ENCODE measurements at regions not wholly inside any gene's neighbourhood (a gene's known extent, or its start where the extent isn't known, plus 50 kb on each side); places are given as distances from the start of the nearest gene placed in this dataset.

GRCh38 chr11:87430821-87431220 lies 393.1 kb downstream of the TMEM135 start:
- H3K4me3 ChIP-seq (ENCODE audit: control insufficient read depth in 1 of 2, extremely low read depth in 1 of 2, low read length in 1 of 2): no peak overlapping the region
- H3K36me3 ChIP-seq (ENCODE audit: control insufficient read depth in 2 of 2, extremely low read depth in 1 of 2, insufficient read depth in 1 of 2, low read length in 1 of 2): no peaks in the 10 kb centered on the region
- Mint-ChIP-seq H3K4me3 (no peak overlapping the region), H3K27me3 (peaks cover 1 to 3% of the 10 kb centered on the region in 2 donors), H3K9me3 (no peaks in the 10 kb centered on the region), H3K36me3 (no peaks in the 10 kb centered on the region), H3K27ac (no peak overlapping the region), H3K4me1 (no peaks in the 10 kb centered on the region)
- peaks cover 0 to 2% of the 10 kb centered on the region in 2 experiments for H3K27me3 ChIP-seq (replicated peaks in 1 of 2; ENCODE audit: control insufficient read depth in 2 of 2, extremely low read depth in 1 of 2, insufficient read depth in 2 of 2, low read length in 1 of 2)
- WGBS (ENCODE audit: insufficient coverage): no CpG with 5 or more reads among the region's 3 CpGs
- H3K4me1 ChIP-seq (ENCODE audit: control insufficient read depth in 1 of 2, extremely low read depth in 1 of 2, insufficient read depth in 2 of 2, low read length in 2 of 2): no peaks in the 10 kb centered on the region
- DNase-seq (no peak), ATAC-seq (replicated peaks in 1 of 4) (no peak)
- ChIA-PET CTCF (no interaction called here), POLR2A (no interaction called here)
- no peak overlapping the region for H3K27ac ChIP-seq (ENCODE audit: low read length)
- H3K9me3 ChIP-seq: no peaks in the 10 kb centered on the region

DNA sequence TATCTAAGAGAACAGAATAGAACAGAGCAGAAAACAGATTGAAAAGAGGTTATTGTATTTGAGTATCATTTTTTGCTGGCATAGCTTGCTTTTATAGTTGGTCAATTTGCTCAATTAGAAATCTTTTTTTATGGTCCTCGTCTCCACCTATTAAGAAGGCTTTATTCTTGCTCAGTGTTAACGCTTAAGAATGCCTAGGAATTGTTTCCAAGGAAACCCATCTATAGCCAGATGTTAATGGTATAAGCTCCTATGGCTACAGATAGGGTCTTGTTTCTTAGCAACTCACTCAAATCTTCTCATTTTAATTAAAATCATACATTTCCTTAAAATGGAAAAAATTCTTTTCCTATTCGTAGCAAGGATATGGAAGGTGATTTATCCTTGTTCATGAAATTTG lies 392.3 kb downstream of the TMEM135 start:
- ChIA-PET CTCF (interaction anchor here in 1 of 2 donors (0.5 kb wide), 1 partner anchor 78 kb away, joined by 3 read pairs; no protein-coding TSS in a partner anchor), POLR2A (no interaction called here)
- no peaks in the 10 kb centered on the region for H3K4me1 ChIP-seq (ENCODE audit: control insufficient read depth in 1 of 2, extremely low read depth in 1 of 2, insufficient read depth in 2 of 2, low read length in 2 of 2)
- Mint-ChIP-seq H3K27ac (no peak overlapping the region), H3K36me3 (no peaks in the 10 kb centered on the region), H3K4me1 (no peaks in the 10 kb centered on the region), H3K27me3 (peaks cover 2 to 4% of the 10 kb centered on the region in 2 donors), H3K4me3 (no peak overlapping the region), H3K9me3 (no peaks in the 10 kb centered on the region)
- DNase-seq: no peak
- peaks cover 0 to 2% of the 10 kb centered on the region in 2 experiments for H3K27me3 ChIP-seq (replicated peaks in 1 of 2; ENCODE audit: control insufficient read depth in 2 of 2, extremely low read depth in 1 of 2, insufficient read depth in 2 of 2, low read length in 1 of 2)
- H3K27ac ChIP-seq (ENCODE audit: low read length): no peak overlapping the region
- WGBS (ENCODE audit: insufficient coverage): no CpG with 5 or more reads among the region's 3 CpGs
- H3K4me3 ChIP-seq (ENCODE audit: control insufficient read depth in 1 of 2, extremely low read depth in 1 of 2, low read length in 1 of 2): no peak overlapping the region
- H3K36me3 ChIP-seq (ENCODE audit: control insufficient read depth in 2 of 2, extremely low read depth in 1 of 2, insufficient read depth in 1 of 2, low read length in 1 of 2): no peaks in the 10 kb centered on the region
- no peak for ATAC-seq (replicated peaks in 1 of 4)
- H3K9me3 ChIP-seq: no peaks in the 10 kb centered on the region

DNA sequence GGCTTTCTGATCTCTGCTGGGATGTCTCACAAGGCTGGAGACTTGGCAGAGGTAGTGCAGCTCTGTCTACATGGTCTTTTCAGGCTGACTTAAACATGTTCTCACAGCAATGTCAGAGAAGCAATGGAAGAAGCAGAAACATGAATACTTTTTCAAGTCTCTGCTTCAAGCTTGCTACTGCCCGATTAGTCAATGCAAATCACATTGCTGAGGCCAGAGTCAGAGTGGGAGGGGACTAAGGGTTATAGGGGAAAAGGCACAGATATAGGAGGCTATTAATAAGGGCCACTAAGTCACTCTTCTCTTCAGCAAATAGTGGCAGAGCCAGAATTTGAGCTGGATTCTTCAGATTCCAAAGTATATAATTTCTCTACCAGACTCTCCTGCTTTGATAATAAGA lies 390.5 kb downstream of the TMEM135 start:
- no peaks in the 10 kb centered on the region for H3K9me3 ChIP-seq
- H3K27ac ChIP-seq (ENCODE audit: low read length): no peak overlapping the region
- DNase-seq: no peak
- ChIA-PET CTCF (interaction anchor here in 1 of 2 donors (0.6 kb wide), 1 partner anchor 263 kb away, joined by 4 read pairs; no protein-coding TSS in a partner anchor), POLR2A (interaction anchor here in 1 of 2 donors (0.7 kb wide), 1 partner anchor 17 kb away, joined by 3 read pairs; no protein-coding TSS in a partner anchor)
- no CpG with 5 or more reads among the region's 1 CpG for WGBS (ENCODE audit: insufficient coverage)
- H3K4me3 ChIP-seq (ENCODE audit: control insufficient read depth in 1 of 2, extremely low read depth in 1 of 2, low read length in 1 of 2): no peak overlapping the region
- H3K4me1 Mint-ChIP-seq: no peaks in the 10 kb centered on the region
- H3K27ac Mint-ChIP-seq: no peak overlapping the region
- no peaks in the 10 kb centered on the region for H3K36me3 Mint-ChIP-seq
- no peaks in the 10 kb centered on the region for H3K9me3 Mint-ChIP-seq
- H3K4me3 Mint-ChIP-seq: no peak overlapping the region
- H3K4me1 ChIP-seq (ENCODE audit: control insufficient read depth in 1 of 2, extremely low read depth in 1 of 2, insufficient read depth in 2 of 2, low read length in 2 of 2): no peaks in the 10 kb centered on the region
- ATAC-seq (replicated peaks in 1 of 4): no peak
- peaks cover 0 to 2% of the 10 kb centered on the region in 2 experiments for H3K27me3 ChIP-seq (replicated peaks in 1 of 2; ENCODE audit: control insufficient read depth in 2 of 2, extremely low read depth in 1 of 2, insufficient read depth in 2 of 2, low read length in 1 of 2)
- peaks cover 4 to 5% of the 10 kb centered on the region in 2 donors for H3K27me3 Mint-ChIP-seq
- H3K36me3 ChIP-seq (ENCODE audit: control insufficient read depth in 2 of 2, extremely low read depth in 1 of 2, insufficient read depth in 1 of 2, low read length in 1 of 2): no peaks in the 10 kb centered on the region

DNA sequence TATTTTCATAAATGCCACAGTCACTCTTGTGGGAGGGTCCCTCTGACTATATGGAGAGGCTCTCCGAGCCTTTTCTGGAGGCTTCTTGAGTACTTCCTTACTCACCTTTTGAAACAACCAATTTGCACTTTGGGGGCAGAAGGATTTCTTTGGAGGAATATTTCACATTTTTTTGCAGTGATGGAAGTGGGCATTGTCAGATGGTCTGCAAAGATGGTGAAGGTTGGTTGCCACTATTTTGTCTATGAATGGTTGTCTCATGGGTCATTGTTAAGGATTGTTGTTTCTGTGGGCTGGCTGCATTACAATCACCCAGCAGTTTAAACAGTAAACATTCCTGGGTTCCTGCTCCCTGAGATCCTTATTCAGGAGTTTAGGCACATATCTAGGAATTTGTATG lies 388.2 kb downstream of the TMEM135 start:
- ATAC-seq (replicated peaks in 1 of 4) (no peak), DNase-seq (no peak)
- Mint-ChIP-seq H3K4me1 (no peaks in the 10 kb centered on the region), H3K4me3 (no peak overlapping the region), H3K36me3 (no peaks in the 10 kb centered on the region), H3K27ac (no peak overlapping the region), H3K27me3 (peaks cover 7 to 8% of the 10 kb centered on the region in 2 donors), H3K9me3 (no peaks in the 10 kb centered on the region)
- H3K27ac ChIP-seq (ENCODE audit: low read length): no peak overlapping the region
- no CpG with 5 or more reads among the region's 1 CpG for WGBS (ENCODE audit: insufficient coverage)
- H3K4me1 ChIP-seq (ENCODE audit: control insufficient read depth in 1 of 2, extremely low read depth in 1 of 2, insufficient read depth in 2 of 2, low read length in 2 of 2): no peaks in the 10 kb centered on the region
- no peaks in the 10 kb centered on the region for H3K36me3 ChIP-seq (ENCODE audit: control insufficient read depth in 2 of 2, extremely low read depth in 1 of 2, insufficient read depth in 1 of 2, low read length in 1 of 2)
- ChIA-PET CTCF (no interaction called here), POLR2A (no interaction called here)
- no peak overlapping the region for H3K4me3 ChIP-seq (ENCODE audit: control insufficient read depth in 1 of 2, extremely low read depth in 1 of 2, low read length in 1 of 2)
- H3K27me3 ChIP-seq (replicated peaks in 1 of 2; ENCODE audit: control insufficient read depth in 2 of 2, extremely low read depth in 1 of 2, insufficient read depth in 2 of 2, low read length in 1 of 2): peaks cover 0 to 2% of the 10 kb centered on the region in 2 experiments
- no peaks in the 10 kb centered on the region for H3K9me3 ChIP-seq

DNA sequence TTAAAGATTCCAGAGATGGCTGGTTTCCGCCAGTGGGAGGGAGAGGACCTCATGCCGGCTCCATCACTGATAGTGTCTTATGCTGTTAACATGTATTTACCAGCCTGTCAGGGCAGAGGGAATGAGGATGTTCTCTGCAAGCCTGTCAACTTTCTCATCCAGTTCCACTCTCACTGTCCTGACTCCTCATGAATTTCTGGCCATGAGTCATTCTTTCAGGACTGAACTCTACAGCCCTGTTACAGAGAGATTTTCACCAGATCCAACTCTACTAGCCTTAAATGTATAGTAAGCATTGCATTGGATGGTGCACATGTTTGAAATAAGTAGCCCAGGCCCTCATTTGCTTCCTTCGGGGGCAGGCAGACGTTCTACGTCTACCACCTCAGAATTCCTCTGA lies 387.7 kb downstream of the TMEM135 start:
- H3K27ac Mint-ChIP-seq: no peak overlapping the region
- no peaks in the 10 kb centered on the region for H3K4me1 Mint-ChIP-seq
- no peak for DNase-seq
- H3K4me1 ChIP-seq (ENCODE audit: control insufficient read depth in 1 of 2, extremely low read depth in 1 of 2, insufficient read depth in 2 of 2, low read length in 2 of 2): no peaks in the 10 kb centered on the region
- no peaks in the 10 kb centered on the region for H3K36me3 ChIP-seq (ENCODE audit: control insufficient read depth in 2 of 2, extremely low read depth in 1 of 2, insufficient read depth in 1 of 2, low read length in 1 of 2)
- no peak for ATAC-seq (replicated peaks in 1 of 4)
- H3K9me3 Mint-ChIP-seq: no peaks in the 10 kb centered on the region
- no peaks in the 10 kb centered on the region for H3K9me3 ChIP-seq
- H3K4me3 ChIP-seq (ENCODE audit: control insufficient read depth in 1 of 2, extremely low read depth in 1 of 2, low read length in 1 of 2): no peak overlapping the region
- H3K36me3 Mint-ChIP-seq: no peaks in the 10 kb centered on the region
- WGBS (ENCODE audit: insufficient coverage): 83% methylated on average over 2 of the region's 5 CpGs
- H3K27ac ChIP-seq (ENCODE audit: low read length): no peak overlapping the region
- peaks cover 0 to 2% of the 10 kb centered on the region in 2 experiments for H3K27me3 ChIP-seq (replicated peaks in 1 of 2; ENCODE audit: control insufficient read depth in 2 of 2, extremely low read depth in 1 of 2, insufficient read depth in 2 of 2, low read length in 1 of 2)
- ChIA-PET CTCF (interaction anchor here in 1 of 2 donors (1.0 kb wide), 1 partner anchor 10 kb away, joined by 3 read pairs; no protein-coding TSS in a partner anchor), POLR2A (interaction anchor here in 1 of 2 donors (0.6 kb wide), 2 partner anchors 203 to 475 kb away, joined by 3 to 9 read pairs; no protein-coding TSS in a partner anchor)
- H3K27me3 Mint-ChIP-seq: peaks cover 7 to 8% of the 10 kb centered on the region in 2 donors
- no peak overlapping the region for H3K4me3 Mint-ChIP-seq

DNA sequence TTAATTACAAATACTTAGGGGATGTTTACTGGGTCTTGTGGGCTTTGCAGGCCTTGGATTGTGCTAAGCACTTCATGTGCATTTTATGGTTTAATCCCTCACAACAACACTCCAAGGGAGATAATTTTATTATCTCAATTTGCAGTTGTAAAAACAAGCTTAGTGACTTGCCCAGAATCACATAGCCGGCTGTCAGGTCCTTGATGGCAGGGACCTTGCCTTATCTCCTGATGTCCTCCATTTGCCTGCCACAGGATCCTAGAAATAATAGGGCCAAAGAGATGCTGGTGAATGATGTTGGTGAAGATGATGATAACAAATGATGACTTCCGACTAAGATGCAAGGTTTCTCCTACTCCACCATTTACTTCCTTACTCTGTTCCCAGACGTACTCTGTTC lies 385.4 kb downstream of the TMEM135 start:
- 100% methylated on average over 1 of the region's 3 CpGs for WGBS (ENCODE audit: insufficient coverage)
- CTCF ChIA-PET: interaction anchor here (0.7 to 1.1 kb wide), 3 partner anchors 56 to 484 kb away, joined by 3 to 4 read pairs (median 3); no protein-coding TSS in a partner anchor

More for the DNA sequence above, 385.4 kb downstream of the TMEM135 start:
- Histone ChIP-seq H3K27ac (ENCODE audit: low read length) (no peak overlapping the region), H3K4me1 (ENCODE audit: control insufficient read depth in 1 of 2, extremely low read depth in 1 of 2, insufficient read depth in 2 of 2, low read length in 2 of 2) (no peaks in the 10 kb centered on the region), H3K27me3 (replicated peaks in 1 of 2; ENCODE audit: control insufficient read depth in 2 of 2, extremely low read depth in 1 of 2, insufficient read depth in 2 of 2, low read length in 1 of 2) (peaks cover 0 to 5% of the 10 kb centered on the region in 2 experiments), H3K36me3 (ENCODE audit: control insufficient read depth in 2 of 2, extremely low read depth in 1 of 2, insufficient read depth in 1 of 2, low read length in 1 of 2) (no peaks in the 10 kb centered on the region), H3K9me3 (no peaks in the 10 kb centered on the region), H3K4me3 (ENCODE audit: control insufficient read depth in 1 of 2, extremely low read depth in 1 of 2, low read length in 1 of 2) (no peak overlapping the region)
- Mint-ChIP-seq H3K27ac (no peak overlapping the region), H3K4me3 (no peak overlapping the region), H3K4me1 (no peaks in the 10 kb centered on the region), H3K9me3 (no peaks in the 10 kb centered on the region), H3K27me3 (peaks cover 7 to 8% of the 10 kb centered on the region in 2 donors), H3K36me3 (no peaks in the 10 kb centered on the region)
- POLR2A ChIA-PET: no interaction called here
- ATAC-seq (replicated peaks in 1 of 4) (no peak), DNase-seq (no peak)

Data from T-cell (primary cell).